T-cell (primary cell): ENCODE measurements at regions not wholly inside any gene's neighbourhood (a gene's known extent, or its start where the extent isn't known, plus 50 kb on each side); places are given as distances from the start of the nearest gene placed in this dataset.

Experiments
- ATAC-seq, 4 experiments: fragments of 200-7000 bp in 3 of 4; fragments of 150-1000 bp in 1 of 4; cut with Tn5 transposase; replicated peaks in 1 of 4; 1 replicate in 3 of 4; 2 replicates in 1 of 4; pipeline ENCODE4 v1.10.0; 2021; ENCODE audit warnings: moderate library complexity in 3 of 4, mild to moderate bottlenecking in 2 of 4, moderate number of reproducible peaks in 1 of 4
- CTCF ChIA-PET, 2 donors: fragments of 300-600 bp; sonication (Branson Sonifier 250); formaldehyde crosslinking; loops; one replicate each; lab custom pipeline; 2022; ENCODE audit warnings: antibody characterized with exemption in 2 of 2; lab: Charles Lee
- POLR2A ChIA-PET, 2 donors: fragments of 300-600 bp; sonication (Branson Sonifier 250); formaldehyde crosslinking; loops; one replicate each; lab custom pipeline; 2022; ENCODE audit warnings: antibody characterized with exemption in 2 of 2; lab: Charles Lee
- DNase-seq, 35 experiments: peaks; one replicate each; pipeline versions ENCODE4 v3.0.0 to v3.0.0-alpha.2; 2013 to 2023
- H3K27ac ChIP-seq: one replicate; pipeline ENCODE4 v1.5.1; 2013; ENCODE audit warnings: low read length
- H3K27me3 ChIP-seq, 2 experiments: replicated peaks in 1 of 2; 1 replicate in 1 of 2; 2 replicates in 1 of 2; pipeline versions ENCODE4 v1.6.1 to v1.7.0; 2013; ENCODE audit warnings: low read length in 1 of 2, mixed read lengths in 1 of 2; ENCODE audit not compliant: control insufficient read depth in 2 of 2, insufficient read depth in 2 of 2; ENCODE audit errors: extremely low read depth in 1 of 2
- H3K36me3 ChIP-seq, 2 donors: 1 replicate in 1 of 2; 2 replicates in 1 of 2; pipeline versions ENCODE4 v1.6.1 to v1.7.0; 2013; ENCODE audit warnings: low read length in 1 of 2; ENCODE audit not compliant: control insufficient read depth in 2 of 2, insufficient read depth in 1 of 2; ENCODE audit errors: extremely low read depth in 1 of 2
- H3K4me1 ChIP-seq, 2 experiments: 1 replicate in 1 of 2; 2 replicates in 1 of 2; pipeline versions ENCODE4 v1.6.1 to v1.7.0; 2013; ENCODE audit warnings: low read length in 2 of 2, mixed read lengths in 1 of 2; ENCODE audit not compliant: insufficient read depth in 2 of 2, control insufficient read depth in 1 of 2; ENCODE audit errors: extremely low read depth in 1 of 2
- H3K4me3 ChIP-seq, 2 donors: 1 replicate in 1 of 2; 2 replicates in 1 of 2; pipeline versions ENCODE4 v1.5.1 to v1.7.0; 2013; ENCODE audit warnings: mild to moderate bottlenecking in 2 of 2, low read length in 1 of 2, moderate library complexity in 1 of 2; ENCODE audit not compliant: control insufficient read depth in 1 of 2; ENCODE audit errors: extremely low read depth in 1 of 2
- H3K9me3 ChIP-seq: 2 replicates; pipeline ENCODE4 v1.7.0; 2013
- H3K27ac Mint-ChIP-seq, 2 donors: one replicate each; pipeline ENCODE4 v1.8.0; 2020 to 2021; ENCODE audit warnings: mild to moderate bottlenecking in 2 of 2, mixed read lengths in 2 of 2
- H3K27me3 Mint-ChIP-seq, 2 donors: one replicate each; pipeline ENCODE4 v1.8.0; 2021 to 2022; ENCODE audit warnings: mixed read lengths in 2 of 2
- H3K36me3 Mint-ChIP-seq: one replicate; pipeline ENCODE4 v1.8.0; 2021; ENCODE audit warnings: mixed read lengths
- H3K4me1 Mint-ChIP-seq, 3 donors: one replicate each; pipeline ENCODE4 v1.8.0; 2020 to 2022; ENCODE audit warnings: mixed read lengths in 3 of 3, mild to moderate bottlenecking in 1 of 3
- H3K4me3 Mint-ChIP-seq, 3 donors: one replicate each; pipeline ENCODE4 v1.8.0; 2020 to 2022; ENCODE audit warnings: mild to moderate bottlenecking in 3 of 3, mixed read lengths in 3 of 3, moderate library complexity in 3 of 3
- H3K9me3 Mint-ChIP-seq, 3 donors: one replicate each; pipeline ENCODE4 v1.8.0; 2020 to 2022; ENCODE audit warnings: mixed read lengths in 3 of 3
- WGBS: methylation state at CpG from one replicate; pipeline ENCODE4 v1.1.5; 2013; ENCODE audit warnings: missing lambda C conversion rate; ENCODE audit not compliant: insufficient coverage; 5-methylcytosine and 5-hydroxymethylcytosine counted together

DNA sequence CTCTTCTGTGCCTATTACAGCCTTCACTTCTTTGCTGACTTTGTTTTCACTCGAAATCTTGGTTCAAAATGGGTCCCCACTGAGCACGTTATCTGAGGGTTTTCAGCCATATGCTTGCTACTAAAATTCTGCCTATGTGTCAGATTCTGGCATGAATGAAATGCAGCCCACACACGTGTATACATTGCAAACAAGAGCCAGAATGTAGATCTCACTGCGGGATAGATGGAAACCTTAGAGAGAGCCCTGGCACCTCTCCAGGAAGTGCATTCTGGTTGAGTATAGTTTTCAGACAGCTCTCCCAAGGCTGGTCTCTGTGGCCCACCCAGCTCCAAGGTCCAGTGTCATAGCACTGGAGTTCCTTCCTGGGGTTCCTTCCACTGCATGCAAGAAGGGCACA, 234.7 kb upstream of the GJB5 start:
- ATAC-seq = no peak
- POLR2A ChIA-PET = no interaction called here
- Mint-ChIP-seq H3K4me1 (no peaks in the 10 kb centered on the region), H3K36me3 (no peaks in the 10 kb centered on the region), H3K4me3 (no peak overlapping the region), H3K27me3 (peaks cover 16 to 22% of the 10 kb centered on the region in 2 donors), H3K27ac (no peak overlapping the region), H3K9me3 (peaks cover 0 to 5% (median 3%) of the 10 kb centered on the region in 3 donors)
- H3K9me3 ChIP-seq = no peaks in the 10 kb centered on the region
- no peak for DNase-seq
- no peak overlapping the region for H3K27ac ChIP-seq
- CTCF ChIA-PET = no interaction called here
- no peaks in the 10 kb centered on the region for H3K36me3 ChIP-seq
- H3K4me3 ChIP-seq = no peak overlapping the region
- WGBS = 78% methylated on average over 2 of the region's 4 CpGs
- H3K4me1 ChIP-seq = no peaks in the 10 kb centered on the region
- H3K27me3 ChIP-seq = peaks cover 0 to 7% of the 10 kb centered on the region in 2 experiments

DNA sequence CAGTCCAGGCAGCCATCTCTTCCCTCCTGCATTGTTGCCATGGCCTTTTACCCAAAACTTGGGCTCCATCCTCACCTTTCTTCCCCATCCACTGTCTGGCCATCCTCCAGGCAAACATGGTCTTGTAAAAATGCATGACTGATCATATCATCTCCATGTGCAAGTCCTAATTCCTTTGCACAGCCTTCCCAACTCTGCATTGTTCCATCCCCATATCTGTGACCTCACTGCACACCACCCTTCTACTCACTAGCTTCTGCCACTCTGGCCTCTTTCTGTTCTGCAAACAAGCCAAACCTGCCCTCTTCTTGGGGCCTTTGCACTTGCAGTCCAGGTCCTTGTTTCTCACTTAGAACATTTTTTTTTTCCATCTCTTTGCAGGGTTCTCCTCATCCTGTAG, 230.1 kb upstream of the GJB5 start:
- no peaks in the 10 kb centered on the region for H3K4me1 Mint-ChIP-seq
- no peak overlapping the region for H3K27ac Mint-ChIP-seq
- Histone ChIP-seq H3K4me3 (no peak overlapping the region), H3K27me3 (peaks cover 0 to 24% of the 10 kb centered on the region in 2 experiments), H3K9me3 (no peaks in the 10 kb centered on the region), H3K36me3 (no peaks in the 10 kb centered on the region), H3K4me1 (no peaks in the 10 kb centered on the region), H3K27ac (no peak overlapping the region)
- ChIA-PET POLR2A (interaction anchor here in 1 of 2 donors (0.7 kb wide), 1 partner anchor 20 kb away, joined by 3 read pairs; no protein-coding TSS in a partner anchor), CTCF (no interaction called here)
- H3K9me3 Mint-ChIP-seq = no peaks in the 10 kb centered on the region
- DNase-seq (no peak), ATAC-seq (no peak)
- H3K27me3 Mint-ChIP-seq = peaks cover 34 to 35% of the 10 kb centered on the region in 2 donors
- H3K36me3 Mint-ChIP-seq = no peaks in the 10 kb centered on the region
- no peak overlapping the region for H3K4me3 Mint-ChIP-seq

DNA sequence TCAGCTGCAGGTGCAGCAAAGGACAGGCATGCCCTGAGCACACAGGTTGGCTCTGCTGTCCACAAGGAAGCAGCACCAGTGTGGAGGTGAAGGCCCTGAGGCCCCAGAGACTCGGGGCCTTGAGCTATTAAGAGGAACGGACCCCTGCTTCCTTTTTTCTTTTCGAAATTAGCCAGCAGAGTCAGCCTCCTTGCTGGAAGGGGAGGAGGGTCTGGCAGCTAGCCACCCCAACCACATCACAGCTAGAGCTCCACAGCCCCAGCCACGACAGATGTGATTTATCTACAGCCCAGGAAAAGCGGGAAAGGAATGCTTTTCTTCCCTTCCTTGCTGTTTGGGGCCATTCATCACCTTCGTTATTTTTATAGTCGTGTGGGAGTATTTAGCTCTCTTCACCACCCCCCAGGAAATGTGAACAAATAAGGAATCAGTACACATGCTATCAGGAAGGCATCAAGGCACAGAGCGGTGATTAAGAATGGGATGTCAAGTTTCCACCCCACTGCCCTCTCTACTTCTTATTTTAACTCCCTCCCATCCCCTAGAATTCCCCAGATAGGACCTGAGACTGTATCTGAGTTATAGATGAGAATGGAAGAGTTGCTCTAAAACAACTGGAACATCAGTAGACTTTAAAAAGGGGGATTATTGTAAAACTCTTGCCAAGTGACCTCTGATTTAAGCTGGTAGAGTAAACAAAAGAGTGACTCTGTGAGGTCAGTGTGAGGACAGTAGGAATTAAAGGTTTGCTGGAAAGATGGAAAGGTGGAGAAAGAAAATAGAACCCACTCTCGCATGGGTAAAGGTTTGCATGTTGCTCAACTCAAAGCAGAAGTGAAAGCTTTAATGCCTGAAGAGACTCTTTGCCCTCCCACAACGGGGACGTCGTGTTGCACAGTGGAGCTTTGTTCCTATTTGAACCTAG, 224.7 kb upstream of the GJB5 start:
- CTCF ChIA-PET = no interaction called here
- POLR2A ChIA-PET = no interaction called here
- peaks cover 31 to 36% of the 10 kb centered on the region in 2 donors for H3K27me3 Mint-ChIP-seq
- WGBS = no CpG with 5 or more reads among the region's 12 CpGs
- H3K9me3 ChIP-seq = no peaks in the 10 kb centered on the region
- H3K27ac ChIP-seq = no peak overlapping the region
- H3K4me3 ChIP-seq = no peak overlapping the region
- DNase-seq (no peak), ATAC-seq (no peak)
- peaks cover 0 to 22% of the 10 kb centered on the region in 2 experiments for H3K27me3 ChIP-seq
- H3K27ac Mint-ChIP-seq = no peak overlapping the region
- H3K9me3 Mint-ChIP-seq = no peaks in the 10 kb centered on the region
- no peaks in the 10 kb centered on the region for H3K4me1 ChIP-seq
- H3K4me1 Mint-ChIP-seq = no peaks in the 10 kb centered on the region
- H3K4me3 Mint-ChIP-seq = no peak overlapping the region
- H3K36me3 ChIP-seq = no peaks in the 10 kb centered on the region
- no peaks in the 10 kb centered on the region for H3K36me3 Mint-ChIP-seq

DNA sequence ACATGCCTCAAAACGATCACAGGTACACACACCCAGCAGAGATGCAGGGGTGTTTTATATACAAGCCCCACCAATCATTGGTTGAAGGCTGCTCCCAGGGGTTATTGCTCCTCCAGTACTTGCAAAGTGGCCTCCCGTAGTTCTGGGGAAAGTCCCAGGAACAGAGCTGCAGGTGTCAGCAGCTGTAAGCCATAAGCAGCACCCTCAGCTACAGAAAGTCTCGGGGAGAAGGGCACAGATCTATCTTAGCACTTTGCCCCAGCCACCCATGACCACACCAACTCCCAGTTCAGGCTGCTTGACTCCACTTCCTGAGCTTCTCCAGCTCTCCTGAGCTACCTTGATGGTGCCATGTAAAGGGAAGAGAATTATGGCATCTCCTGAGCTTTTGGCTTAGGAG, 222.7 kb upstream of the GJB5 start:
- H3K27ac ChIP-seq = no peak overlapping the region
- no peaks in the 10 kb centered on the region for H3K4me1 ChIP-seq
- H3K36me3 ChIP-seq = no peaks in the 10 kb centered on the region
- Mint-ChIP-seq H3K4me1 (no peaks in the 10 kb centered on the region), H3K27me3 (peaks cover 27 to 42% of the 10 kb centered on the region in 2 donors), H3K9me3 (no peaks in the 10 kb centered on the region), H3K36me3 (no peaks in the 10 kb centered on the region), H3K4me3 (no peak overlapping the region), H3K27ac (no peak overlapping the region)
- POLR2A ChIA-PET = no interaction called here
- peaks cover 0 to 19% of the 10 kb centered on the region in 2 experiments for H3K27me3 ChIP-seq
- no peaks in the 10 kb centered on the region for H3K9me3 ChIP-seq
- CTCF ChIA-PET = no interaction called here
- WGBS = 53% methylated on average over 3 of the region's 3 CpGs
- DNase-seq (no peak), ATAC-seq (no peak)
- no peak overlapping the region for H3K4me3 ChIP-seq

DNA sequence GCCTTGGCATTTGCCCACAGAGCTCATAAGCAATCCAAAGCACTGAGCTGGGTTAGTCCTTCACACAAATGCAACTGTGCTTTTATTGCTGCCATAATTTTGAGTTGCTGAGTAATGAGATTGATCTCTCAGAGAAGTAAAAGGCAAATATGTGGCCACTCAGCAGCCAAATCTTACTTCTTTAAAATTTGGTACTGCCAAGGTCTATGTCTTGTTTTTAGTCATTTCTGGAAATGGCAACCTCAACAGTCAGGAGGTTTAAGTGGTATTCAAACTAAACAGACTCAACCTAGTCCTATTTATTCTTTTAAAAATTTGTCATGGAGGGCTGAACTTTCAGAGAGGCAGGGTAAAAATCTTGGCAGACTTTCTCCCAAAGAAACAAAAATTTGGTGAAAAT, 216.4 kb upstream of the GJB5 start:
- CTCF ChIA-PET = no interaction called here
- H3K27ac Mint-ChIP-seq = no peak overlapping the region

DNA sequence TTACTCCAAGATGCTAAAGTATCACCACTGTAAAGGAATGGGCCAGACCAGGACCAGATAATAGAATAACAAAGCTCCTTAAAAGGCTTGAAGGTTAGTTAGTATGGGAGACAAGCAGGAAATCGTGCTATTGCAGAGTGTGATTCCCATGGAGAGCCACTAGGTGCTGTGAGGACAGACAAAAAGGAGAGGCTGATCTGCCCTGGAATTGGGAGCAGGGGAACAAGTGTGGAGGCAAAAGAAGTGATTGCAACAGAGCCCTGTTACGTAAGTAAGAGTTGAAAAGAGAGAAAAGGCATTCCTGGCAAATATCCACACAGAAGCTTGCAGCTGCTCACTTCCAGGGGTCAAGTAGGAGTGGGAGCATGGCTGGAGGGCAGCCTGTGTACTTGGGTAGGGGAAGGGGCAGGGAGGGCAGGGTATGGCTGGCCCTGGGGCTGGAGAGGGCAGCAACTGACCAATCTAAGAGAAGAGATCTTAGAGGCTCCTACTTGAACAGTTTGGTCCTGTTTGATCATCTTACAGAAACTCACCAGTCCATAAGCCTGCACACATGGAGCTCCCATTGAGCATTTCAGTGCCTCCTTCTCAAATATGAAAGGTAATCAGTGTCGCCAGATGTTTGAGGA, 207.7 kb upstream of the GJB5 start:
- ATAC-seq = no peak
- ChIA-PET POLR2A (no interaction called here), CTCF (no interaction called here)
- peaks cover 22 to 30% of the 10 kb centered on the region in 2 donors for H3K27me3 Mint-ChIP-seq
- no peaks in the 10 kb centered on the region for H3K4me1 Mint-ChIP-seq
- H3K36me3 ChIP-seq = no peaks in the 10 kb centered on the region
- no peak overlapping the region for H3K27ac Mint-ChIP-seq
- H3K9me3 ChIP-seq = no peaks in the 10 kb centered on the region
- H3K4me3 ChIP-seq = no peak overlapping the region
- H3K36me3 Mint-ChIP-seq = no peaks in the 10 kb centered on the region
- H3K27ac ChIP-seq = no peak overlapping the region
- WGBS = 33% methylated on average over 1 of the region's 3 CpGs
- peaks cover 0 to 18% of the 10 kb centered on the region in 2 experiments for H3K27me3 ChIP-seq
- H3K4me1 ChIP-seq = no peaks in the 10 kb centered on the region
- peaks cover 1 to 5% (median 3%) of the 10 kb centered on the region in 3 donors for H3K9me3 Mint-ChIP-seq
- no peak for DNase-seq
- H3K4me3 Mint-ChIP-seq = no peak overlapping the region

More for the DNA sequence above, 216.4 kb upstream of the GJB5 start:
- H3K27me3 Mint-ChIP-seq = peaks cover 17 to 36% of the 10 kb centered on the region in 2 donors
- no peak for ATAC-seq
- no peaks in the 10 kb centered on the region for H3K4me1 Mint-ChIP-seq
- POLR2A ChIA-PET = no interaction called here
- H3K36me3 Mint-ChIP-seq = no peaks in the 10 kb centered on the region
- no peak overlapping the region for H3K4me3 Mint-ChIP-seq
- no peak for DNase-seq
- Histone ChIP-seq H3K4me3 (no peak overlapping the region), H3K36me3 (no peaks in the 10 kb centered on the region), H3K27me3 (peaks cover 0 to 3% of the 10 kb centered on the region in 2 experiments), H3K9me3 (no peaks in the 10 kb centered on the region), H3K4me1 (no peaks in the 10 kb centered on the region), H3K27ac (no peak overlapping the region)
- H3K9me3 Mint-ChIP-seq = no peaks in the 10 kb centered on the region
